Lower leg skin (tissue), 3 donors: ENCODE measurements at regions not wholly inside any gene's neighbourhood (a gene's known extent, or its start where the extent isn't known, plus 50 kb on each side); places are given as distances from the start of the nearest gene placed in this dataset.

Experiments
- CTCF ChIP-seq, 3 donors: fragments of 450-650 bp; IDR thresholded peaks; one replicate each; pipeline ENCODE4 v1.5.1; 2016; ENCODE audit warnings: antibody characterized with exemption in 3 of 3, mild to moderate bottlenecking in 3 of 3, moderate library complexity in 2 of 3
- POLR2A ChIP-seq, 2 donors: fragments of 450-650 bp; IDR thresholded peaks; one replicate each; pipeline ENCODE4 v1.6.1; 2016 to 2017; ENCODE audit warnings: antibody characterized with exemption in 2 of 2, mild to moderate bottlenecking in 1 of 2, moderate library complexity in 1 of 2

- TF ChIP-seq CTCF (IDR thresholded peaks at IDR 0.05) (no peak), POLR2A (IDR thresholded peaks at IDR 0.05) (no peak)
Measured at GRCh38 chr3:72369681-72370080, 478.6 kb downstream of the SHQ1 start.
